ENCODE measurements at regions not wholly inside any gene's neighbourhood (a gene's known extent, or its start where the extent isn't known, plus 50 kb on each side); places are given as distances from the start of the nearest gene placed in this dataset.
"Not testable (repeated sequence)": the region's sequence is repeated elsewhere in the genome, so short reads cannot be mapped to it uniquely, and the experiment has no call there.

DNA sequence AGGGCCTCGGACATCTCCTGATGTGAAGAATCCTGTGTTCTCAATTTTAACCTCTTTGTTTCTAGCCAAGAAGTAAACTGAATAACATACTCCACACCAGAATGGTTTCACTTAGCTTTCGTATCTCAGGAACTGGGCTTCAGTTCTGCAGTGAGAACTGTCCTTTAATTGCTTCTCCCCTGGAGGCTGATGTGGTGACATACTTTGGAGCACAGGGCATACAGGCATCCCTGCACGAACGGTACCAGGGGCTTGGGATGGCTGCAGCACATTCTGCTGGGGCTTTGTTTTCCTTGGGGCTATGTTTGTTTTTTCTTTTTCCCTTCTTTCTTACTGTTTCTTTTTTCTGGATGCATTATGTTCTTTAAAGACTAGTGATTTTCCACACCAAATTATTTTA is 230.5 kb downstream of the TM9SF2 start:
- no peak for DNase-seq

DNA sequence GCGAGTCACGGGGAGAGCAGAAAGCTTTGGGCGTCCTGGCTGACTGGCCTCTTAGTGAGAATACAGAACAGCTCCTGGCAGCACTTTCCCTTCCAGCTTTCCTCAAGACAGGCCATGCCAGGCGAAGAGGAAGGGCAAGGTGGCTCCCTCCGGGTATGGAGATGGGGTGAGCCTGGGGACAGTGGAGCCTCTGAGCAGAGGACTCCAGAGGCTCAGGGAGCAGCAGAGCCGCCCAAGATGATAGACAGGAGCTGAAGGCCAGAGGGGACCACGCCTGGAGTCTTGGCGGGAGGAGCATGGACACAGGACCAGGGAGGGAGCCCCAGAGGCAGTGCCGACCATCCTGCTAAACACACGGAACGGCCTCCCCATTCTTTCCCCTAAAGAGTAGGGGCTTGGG is 229.1 kb downstream of the TM9SF2 start:
- no peak for DNase-seq

DNA sequence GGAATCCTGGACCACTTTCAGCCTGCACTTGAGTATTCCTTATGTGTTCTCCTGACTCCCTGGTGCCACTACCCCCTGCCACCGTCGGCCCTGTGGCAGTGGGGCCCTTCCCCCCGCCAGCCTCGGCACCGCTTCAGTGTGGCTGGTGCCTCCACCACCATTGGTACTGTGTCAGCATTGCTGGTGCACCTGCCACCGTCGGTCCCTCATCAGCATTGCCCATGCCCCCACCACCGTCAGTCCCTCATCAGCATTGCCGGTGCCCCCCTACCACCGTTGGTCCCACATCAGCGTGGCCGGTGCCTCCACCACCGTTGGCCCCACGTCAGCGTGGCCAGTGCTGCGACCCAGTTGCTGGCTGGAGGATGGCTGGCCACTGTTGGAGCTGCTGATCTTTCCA is 228.5 kb downstream of the TM9SF2 start:
- DNase-seq: no peak

DNA sequence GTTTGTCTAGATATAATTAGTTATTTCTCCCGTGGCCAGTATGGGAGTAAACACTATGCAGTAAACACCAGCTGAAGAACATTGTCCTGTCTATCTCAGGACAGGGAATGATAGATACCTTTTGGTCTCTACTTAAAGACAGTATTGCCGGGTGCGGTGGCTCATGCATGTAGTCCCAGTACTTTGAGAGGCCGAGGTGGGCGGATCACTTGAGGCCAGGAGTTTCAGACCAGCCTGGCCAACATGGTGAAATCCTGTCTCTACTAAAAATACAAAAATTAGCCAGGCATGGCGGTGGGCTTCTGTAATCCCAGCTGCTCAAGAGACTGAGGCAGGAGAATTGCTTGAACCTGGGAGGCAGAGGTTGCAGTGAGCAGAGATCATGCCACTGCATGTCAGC is 226.4 kb downstream of the TM9SF2 start:
- not testable (repeated sequence) for DNase-seq

DNA sequence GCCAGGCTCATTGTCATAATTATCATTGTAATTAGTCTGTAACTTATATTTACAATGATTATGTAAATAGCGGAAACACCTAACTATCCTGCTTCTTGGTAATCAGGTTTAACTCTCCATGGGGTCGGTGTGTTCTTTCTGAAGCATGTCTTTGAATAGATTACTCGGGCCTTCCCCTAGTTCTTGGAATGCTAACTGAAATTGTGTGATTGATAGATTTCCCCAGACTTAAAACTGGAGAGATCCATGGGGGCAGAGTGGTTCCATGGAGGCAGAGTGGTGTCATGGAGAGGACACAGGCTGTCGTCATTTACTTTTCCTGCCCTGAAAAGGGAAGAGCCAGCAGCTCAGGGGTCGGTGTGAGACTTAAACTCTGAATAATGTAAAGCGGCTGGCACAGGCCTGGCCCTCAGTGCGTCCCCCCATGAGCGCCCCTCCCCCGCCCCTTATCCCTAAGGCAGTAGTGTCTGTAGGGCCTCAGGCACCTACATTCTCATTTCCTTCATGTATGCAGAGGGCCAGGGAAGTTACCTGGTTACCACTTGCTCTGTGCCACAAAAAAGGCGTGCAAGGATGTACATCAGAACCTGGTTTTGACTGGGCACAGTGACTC is 225.1 kb downstream of the TM9SF2 start:
- no peak for DNase-seq

DNA sequence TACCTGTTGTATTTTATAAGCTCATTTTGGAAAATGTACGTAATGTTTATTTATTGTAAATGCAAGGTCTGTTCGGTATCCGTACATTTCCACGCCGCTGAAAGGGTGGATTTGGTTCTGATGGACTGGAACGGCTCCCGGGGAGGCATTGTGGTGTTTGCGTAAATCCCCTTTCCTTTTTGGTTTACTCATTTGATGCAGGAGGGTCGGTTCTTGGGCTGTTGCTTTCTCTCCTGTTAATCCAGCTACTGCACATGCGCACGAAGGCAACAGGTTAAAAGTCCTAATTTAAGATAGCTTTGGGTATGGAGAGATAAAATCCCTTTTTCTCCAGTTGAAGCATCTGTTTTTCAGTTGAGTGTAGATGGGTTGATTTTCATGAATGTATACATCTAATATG is 224.4 kb downstream of the TM9SF2 start:
- no peak for DNase-seq

DNA sequence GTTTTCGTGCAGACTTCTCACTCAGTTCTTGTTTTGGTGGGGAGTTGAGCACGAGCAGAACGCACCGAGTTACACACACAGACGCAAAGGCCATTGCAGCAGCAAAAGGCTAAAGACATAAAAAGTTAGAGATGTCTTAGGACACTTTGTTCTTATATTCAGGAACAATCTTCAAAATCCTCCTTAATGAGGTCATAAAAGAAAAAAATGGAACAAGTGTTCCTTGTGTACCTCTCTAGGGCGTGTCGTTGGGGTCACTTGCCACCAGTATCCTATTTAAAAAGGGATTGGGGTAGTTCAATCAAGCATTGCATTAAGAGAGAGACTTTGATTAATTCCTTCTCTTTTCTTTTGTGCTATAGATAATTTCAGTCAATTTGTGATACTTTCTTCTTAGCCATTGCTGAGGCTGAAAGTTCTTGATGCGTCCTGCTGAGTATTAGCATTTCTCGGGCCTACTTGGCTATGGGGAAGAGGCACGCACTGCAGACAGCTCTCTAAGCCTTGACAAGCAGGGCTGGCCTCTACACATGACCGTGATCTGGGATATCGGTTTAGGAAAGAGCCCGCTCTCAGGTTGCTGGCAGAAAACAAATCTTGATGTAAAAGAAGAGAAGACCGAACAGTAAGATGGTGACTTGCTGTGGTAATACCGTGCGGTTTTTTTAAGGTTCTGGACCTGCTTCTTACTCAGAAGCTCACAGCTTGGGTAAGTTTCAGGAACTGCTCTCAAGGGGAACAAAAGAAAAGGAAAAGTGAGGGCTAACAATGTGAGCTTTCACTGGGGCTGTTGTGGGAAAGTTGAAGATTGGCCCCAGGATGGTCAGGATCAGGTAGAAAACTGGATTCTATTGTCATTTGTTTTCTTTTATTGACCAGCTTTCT is 223.6 kb downstream of the TM9SF2 start:
- no peak for DNase-seq

DNA sequence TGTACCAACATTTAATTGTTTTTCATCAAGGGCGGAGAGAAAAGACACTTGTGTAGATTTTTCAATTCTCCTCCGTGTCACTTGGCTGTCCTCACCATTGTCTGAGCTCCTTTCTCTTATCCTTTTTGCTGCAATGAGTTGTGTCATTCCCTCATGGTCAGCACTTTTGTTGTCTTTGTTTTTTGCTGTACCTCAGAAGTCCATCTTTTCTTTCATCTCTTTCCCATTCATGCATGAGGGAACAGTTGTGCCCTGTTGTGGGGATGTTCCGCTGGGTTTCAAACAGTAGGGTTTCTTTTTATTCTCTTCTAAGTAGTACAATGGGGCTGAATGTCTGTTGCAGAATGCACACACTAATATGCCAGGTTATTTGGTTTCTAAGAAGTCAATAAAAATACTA is 222.6 kb downstream of the TM9SF2 start:
- DNase-seq: no peak

DNA sequence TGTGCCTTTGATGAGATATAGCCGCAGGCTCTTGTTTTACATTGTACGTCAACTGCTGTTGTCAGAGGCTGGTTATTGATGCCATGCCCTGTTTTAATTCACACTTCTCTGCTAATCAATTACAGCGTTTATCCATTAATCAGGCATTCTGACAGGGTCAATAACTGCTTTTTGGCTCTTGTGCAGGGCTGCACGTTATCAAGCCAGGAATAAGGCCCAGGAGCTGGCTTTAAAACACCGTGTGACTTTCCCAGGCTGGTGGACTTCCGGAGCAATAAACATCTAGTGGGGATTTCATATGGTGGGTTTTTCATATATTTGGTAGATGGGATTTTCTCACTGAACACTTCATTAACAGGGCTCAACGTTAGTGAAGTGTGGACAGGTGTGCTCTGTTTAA is 221.7 kb downstream of the TM9SF2 start:
- no peak for DNase-seq

DNA sequence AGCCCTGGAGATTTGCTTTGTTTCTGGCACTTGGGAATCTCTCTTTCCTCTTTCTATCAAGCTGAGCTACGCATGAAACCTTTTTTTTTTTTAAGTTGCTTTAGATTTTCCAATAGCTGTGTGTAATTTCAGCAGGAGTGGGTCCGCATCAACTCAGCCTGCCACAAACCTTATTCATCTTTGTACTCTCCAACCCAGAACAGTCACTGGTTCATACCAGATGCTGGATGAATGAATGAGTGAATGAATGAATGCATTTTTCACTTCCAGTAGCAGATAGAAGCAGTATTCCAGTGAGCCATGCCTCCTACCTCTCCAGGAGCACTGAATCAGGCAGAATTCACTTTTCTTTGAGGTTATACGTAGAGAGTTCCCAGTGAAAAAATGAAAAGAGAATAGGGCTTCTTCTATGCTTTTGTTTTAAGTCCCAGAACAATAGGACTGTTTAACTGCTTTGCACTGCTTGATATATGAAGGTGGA is 221.1 kb downstream of the TM9SF2 start:
- DNase-seq: no peak

DNA sequence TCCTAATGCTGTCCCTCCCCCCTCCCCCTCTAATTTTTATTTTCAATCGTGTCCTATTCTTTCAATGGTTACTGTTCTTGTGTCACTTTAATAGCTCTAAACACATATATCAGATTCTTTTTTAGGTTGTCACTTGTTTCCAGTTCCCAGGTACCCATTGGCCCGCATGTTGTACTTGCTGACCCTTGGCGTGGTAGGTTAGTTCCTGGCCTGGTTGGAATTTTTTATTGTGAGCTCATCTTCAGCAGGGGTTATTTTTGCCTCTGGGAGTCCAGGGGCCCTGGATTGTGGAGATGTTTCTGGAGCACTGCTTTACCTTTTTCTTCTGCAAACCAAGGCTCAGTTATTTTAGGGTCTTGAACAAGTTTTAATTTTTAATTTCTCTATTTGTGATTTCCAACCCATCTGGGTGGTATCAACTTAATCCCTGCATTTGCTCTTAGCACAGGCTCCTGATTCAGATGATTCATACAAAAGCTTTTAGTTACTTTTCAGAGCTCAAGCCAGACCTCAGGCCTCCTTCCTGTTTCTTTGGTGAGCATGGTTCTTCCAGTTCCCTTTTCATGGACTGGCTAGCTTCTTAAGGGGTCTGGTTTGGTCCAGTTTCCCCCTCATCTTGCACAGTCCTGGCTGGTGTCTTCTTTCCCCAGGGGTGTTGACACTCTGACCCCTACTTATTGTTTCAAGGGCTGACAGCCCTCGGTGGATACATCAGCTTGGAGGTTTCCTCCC is 220.5 kb downstream of the TM9SF2 start:
- DNase-seq: no peak

DNA sequence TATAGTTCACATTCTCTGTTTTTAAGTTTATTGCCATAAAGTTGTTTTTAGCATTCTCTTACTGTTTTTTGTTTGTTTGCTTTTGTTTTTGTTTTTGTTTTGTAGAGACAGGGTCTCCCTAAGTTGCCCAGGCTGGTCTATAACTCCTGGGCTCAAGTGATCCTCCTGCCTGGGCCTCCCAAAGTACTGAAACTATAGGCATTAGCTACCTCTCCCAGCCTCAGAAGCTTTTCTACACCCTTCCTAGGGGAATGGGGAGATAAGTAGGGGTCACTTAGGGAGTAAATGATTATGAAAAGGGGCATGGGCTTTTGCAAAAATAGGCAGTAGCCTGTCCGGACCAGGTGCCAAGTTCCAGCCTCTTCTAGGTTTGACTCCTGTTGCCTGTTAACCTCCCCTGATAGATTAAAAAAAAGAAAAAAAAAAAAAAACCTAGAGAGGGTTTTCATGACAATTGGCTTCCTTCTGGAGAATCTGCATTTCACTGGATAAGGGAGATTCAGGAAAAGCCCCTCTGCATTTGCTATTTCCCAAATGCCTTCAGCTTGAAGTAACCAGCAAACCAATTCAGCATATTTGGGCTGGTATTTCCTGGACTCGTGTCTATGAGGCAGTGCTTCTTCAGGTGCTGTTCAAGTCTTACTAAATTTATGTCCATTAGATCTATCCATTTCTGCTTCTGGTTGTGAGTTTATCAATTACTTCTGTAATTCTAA is 216.8 kb downstream of the TM9SF2 start:
- no peak for DNase-seq

DNA sequence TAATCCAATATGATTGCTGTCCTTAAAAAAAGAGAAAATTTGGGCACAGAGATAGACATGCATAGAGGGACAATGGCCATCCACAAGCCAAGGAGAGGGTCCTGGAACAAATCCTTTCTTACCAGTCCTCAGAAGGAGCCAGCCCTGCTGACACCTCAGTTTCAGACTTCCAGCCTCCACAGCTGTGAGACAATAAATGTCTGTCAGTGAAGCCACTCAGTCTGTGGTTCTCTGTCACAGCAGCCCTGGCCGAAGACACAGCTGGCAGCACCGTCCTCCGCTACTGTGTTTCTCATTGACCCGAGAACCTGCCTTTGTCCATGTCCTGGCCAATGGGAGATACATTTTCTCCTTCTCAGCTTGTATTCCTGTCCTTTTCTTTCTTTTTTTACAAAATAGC is 207.9 kb downstream of the TM9SF2 start:
- DNase-seq: no peak

DNA sequence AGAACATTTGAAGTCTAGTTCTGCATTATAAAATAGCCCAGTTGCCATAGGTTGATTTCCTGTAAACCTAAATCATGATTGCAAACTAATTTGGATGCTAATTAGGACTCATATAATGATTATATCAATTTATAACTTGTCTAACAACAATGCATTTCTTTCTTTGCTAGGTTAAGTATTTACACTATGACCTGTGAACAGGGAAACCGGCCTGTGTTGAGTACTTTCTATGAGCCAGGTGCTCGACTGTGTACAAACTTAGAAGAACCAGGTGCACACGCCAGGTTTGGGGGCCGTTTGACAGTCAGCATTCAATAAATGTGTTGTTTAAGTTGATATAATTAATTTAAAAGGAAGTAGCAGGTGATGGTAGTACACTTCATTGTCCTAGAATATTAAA is 203.1 kb downstream of the TM9SF2 start:
- DNase-seq: no peak

DNA sequence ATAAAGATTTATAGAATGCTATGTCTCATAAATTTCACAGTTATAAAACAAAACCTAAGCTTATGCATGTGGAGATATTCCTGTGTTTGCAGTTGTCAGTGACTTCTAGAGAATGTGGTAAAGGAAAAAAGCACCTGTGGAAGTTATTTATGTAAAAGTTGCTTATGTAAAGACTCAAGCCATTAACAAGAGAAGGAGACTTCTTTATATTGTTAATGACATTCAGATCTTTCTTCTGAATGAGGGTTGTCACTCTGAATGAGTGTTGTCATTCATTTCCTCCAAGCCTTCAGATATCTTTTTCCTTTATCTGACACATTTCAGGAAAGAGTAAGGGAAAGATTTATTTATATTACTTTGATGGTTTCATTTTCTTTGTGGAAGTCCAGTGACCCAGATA is 202.6 kb downstream of the TM9SF2 start:
- DNase-seq: no peak

DNA sequence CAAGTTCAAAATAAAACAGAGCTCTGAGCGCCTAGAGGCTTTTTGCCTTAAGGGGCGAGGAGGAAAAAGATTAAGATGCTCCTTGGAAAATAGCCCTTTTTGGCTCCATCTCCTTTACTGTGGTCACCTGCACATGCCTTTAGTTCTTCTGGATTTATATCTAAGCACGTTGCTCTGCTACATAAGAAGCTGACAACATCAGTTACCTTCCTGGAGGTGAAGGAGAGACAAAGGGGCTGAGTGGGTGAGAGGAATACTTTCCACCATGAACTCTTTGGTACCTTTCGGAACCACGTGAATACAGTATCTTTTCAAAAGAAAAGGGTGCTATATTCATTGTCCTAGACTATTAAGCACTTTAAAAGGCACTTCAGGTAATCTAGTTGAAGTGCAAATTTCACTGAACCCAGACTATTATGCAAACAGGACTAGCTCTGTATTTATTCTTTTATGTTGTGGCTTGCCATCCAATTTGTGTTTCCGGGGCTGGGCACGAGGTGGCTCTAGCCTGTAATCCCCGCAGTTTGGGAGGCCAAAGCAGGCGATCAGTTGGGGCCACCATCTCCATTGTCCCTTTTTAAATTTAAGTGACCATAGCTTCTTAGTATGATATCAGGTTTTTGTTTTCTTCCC is 201.5 kb downstream of the TM9SF2 start:
- no peak for DNase-seq

DNA sequence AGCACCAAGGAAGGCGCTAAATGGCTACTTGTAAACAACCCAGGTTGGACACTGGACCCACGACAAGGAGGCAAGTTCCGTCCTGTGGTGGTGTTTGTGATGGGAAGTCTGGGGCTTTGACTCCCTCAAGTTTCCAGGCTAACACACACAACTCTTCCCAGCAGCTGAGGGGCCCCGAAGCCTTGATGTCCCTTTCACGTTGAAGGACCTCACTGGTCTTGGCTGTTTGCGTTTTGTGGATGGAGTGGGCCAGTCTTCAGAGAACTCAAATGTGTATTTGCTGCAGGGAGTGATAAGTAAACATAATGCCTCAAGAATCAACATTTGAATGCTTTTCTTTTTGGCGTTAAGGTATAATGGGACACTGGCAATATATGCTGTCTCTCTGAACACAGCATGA is 199.2 kb downstream of the TM9SF2 start:
- no peak for DNase-seq

DNA sequence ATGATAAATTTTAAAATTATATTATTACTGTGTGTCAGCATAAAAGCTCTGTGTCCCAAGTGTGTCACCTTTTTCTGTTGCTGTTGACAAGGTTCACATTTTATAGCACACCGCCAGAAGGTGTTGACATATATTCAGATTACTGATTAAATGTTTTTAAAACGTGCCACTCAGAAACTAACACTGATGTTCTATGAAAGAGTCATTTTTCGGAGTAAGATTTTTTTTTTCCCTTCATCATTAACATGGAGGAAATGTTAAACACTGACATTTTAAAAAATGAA is 197.5 kb downstream of the TM9SF2 start:
- no peak for DNase-seq

DNA sequence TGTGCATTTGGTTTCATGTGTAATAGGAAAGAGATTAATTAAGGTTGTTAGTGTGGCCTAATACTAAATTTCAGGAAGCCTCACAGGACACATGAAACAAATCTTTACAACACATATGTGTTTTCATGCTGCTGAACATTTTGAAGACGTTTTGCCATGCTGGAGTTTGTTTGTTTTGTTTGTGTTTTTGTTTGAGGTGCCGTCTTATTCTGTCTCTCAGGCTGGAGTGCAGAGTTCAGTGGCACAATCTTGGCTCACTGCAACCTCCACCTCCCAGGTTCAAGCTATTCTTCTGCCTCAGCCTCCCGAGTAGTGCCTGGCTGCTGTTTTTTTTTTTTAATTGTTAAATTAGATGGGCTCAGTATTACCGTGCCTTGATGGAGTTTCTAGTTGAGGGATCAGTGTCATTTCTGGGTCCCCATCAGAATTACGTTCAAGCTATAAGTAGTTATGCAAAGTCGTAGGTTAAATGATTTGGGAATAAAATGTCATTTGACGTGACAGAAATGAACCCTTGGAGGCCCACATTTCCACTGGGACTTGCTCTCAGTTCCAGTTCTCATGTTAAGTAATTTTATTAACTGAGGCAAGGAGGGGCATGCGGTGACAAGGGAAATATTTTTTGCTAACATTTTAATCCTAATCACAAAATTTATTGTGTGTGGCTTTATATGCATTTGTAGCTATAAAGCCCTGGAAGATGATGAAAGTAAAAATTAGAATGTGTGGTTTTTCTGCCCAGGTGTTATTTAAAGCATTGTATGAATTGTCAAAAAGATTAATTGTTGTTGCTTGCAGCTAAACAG is 196.9 kb downstream of the TM9SF2 start:
- DNase-seq: no peak

DNA sequence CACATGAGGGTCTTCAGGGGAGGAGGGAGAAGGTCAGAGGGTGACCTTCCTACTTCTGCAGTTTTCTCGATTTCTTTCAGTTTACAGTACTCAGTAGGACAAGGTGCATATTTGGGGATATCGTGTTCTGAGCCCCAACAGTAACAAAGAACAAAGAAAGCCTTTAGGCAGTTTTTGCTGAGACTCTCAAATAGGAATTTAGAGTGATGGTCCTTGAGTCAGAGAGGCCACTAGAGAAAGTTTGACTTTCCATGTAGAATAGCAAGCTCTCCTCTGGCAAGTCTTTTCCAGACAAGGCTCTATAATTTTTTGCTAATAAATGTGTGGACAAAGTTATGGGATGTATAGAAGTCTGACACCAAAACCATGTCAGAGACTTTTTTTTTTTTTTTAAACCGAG is 194.6 kb downstream of the TM9SF2 start:
- no peak for DNase-seq

DNA sequence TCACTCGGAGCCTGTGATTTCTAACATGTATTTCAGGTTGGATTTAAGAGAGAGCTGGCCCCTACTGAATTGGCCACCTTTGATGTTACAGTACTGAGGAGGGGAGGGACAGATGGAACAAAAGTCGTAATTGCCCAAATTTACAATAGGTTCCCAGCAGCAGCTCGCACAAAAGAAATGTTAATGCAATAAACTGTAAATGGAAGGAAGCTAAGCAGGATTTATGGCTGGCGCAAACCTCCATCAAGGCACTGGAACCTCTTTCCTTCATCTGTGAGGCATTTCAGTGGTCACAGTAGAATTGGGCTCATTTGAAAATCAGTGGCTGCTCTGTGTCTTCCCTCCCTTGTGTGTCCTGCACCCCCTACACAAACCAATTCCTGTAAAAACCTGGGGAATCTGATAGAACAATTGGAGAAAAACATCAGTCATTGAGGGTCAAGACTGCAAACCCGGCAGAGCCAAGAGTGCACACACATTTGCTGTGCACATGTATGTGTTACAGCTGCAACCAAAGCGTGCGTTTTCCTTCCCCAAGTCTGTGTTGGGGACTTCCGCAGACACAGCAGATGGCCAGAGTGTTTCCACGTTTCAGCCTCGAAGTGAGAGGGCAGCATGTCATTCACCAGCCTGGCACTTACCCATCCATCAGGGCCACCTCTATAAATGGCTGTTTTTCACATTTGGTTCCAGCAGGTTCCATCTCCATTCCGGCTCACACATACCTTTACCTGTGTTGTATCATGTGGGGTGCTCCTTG is 192.8 kb downstream of the TM9SF2 start:
- DNase-seq: no peak

Measured in hippocampal formation (tissue), 2 donors.